ENCODE measurements at regions not wholly inside any gene's neighbourhood (a gene's known extent, or its start where the extent isn't known, plus 50 kb on each side); places are given as distances from the start of the nearest gene placed in this dataset.
"Not testable (repeated sequence)": the region's sequence is repeated elsewhere in the genome, so short reads cannot be mapped to it uniquely, and the experiment has no call there.

- DNase-seq (ENCODE audit: low spot score) = peak; percentile 79
Measured at GRCh38 chr10:3874990-3875841, 90.2 kb upstream of the KLF6 start.

- DNase-seq (ENCODE audit: low spot score) = not testable (repeated sequence)
Measured at GRCh38 chr10:3874610-3874989, 89.6 kb upstream of the KLF6 start.

GRCh38 chr10:3873728-3874461 is 88.9 kb upstream of the KLF6 start:
- peak; percentile 95 for DNase-seq (ENCODE audit: low spot score)

- no peak for DNase-seq (ENCODE audit: low spot score)
Measured at GRCh38 chr10:3872712-3873329, 87.8 kb upstream of the KLF6 start.

- DNase-seq (ENCODE audit: low spot score) = no peak
Measured at GRCh38 chr10:3871424-3871996, 86.5 kb upstream of the KLF6 start.

GRCh38 chr10:3869036-3869435 is 84.0 kb upstream of the KLF6 start:
- peak; percentile 43 for DNase-seq (ENCODE audit: low spot score)

- DNase-seq (ENCODE audit: low spot score) = peak; percentile 48
Measured at GRCh38 chr10:3868271-3868664, 83.3 kb upstream of the KLF6 start.

GRCh38 chr10:3867454-3868270 is 82.7 kb upstream of the KLF6 start:
- DNase-seq (ENCODE audit: low spot score) = peak; percentile 75

GRCh38 chr10:3866332-3866731 is 81.3 kb upstream of the KLF6 start:
- DNase-seq (ENCODE audit: low spot score) = peak; percentile 68

GRCh38 chr10:3865565-3865964 is 80.6 kb upstream of the KLF6 start:
- peak; percentile 11 for DNase-seq (ENCODE audit: low spot score)

- no peak for DNase-seq (ENCODE audit: low spot score)
Measured at GRCh38 chr10:3861795-3862194, 76.8 kb upstream of the KLF6 start.

GRCh38 chr10:3858051-3858845 is 73.2 kb upstream of the KLF6 start:
- DNase-seq (ENCODE audit: low spot score) = no peak

- no peak for DNase-seq (ENCODE audit: low spot score)
Measured at GRCh38 chr10:3857318-3857717, 72.3 kb upstream of the KLF6 start.

- no peak for DNase-seq (ENCODE audit: low spot score)
Measured at GRCh38 chr10:3856593-3856992, 71.6 kb upstream of the KLF6 start.

- no peak for DNase-seq (ENCODE audit: low spot score)
Measured at GRCh38 chr10:3853547-3854303, 68.7 kb upstream of the KLF6 start.

GRCh38 chr10:3853016-3853415 is 68.0 kb upstream of the KLF6 start:
- no peak for DNase-seq (ENCODE audit: low spot score)

GRCh38 chr10:3852147-3852904 is 67.3 kb upstream of the KLF6 start:
- DNase-seq (ENCODE audit: low spot score) = peak; percentile 94

- peak; percentile 59 for DNase-seq (ENCODE audit: low spot score)
Measured at GRCh38 chr10:3850999-3851937, 66.3 kb upstream of the KLF6 start.
